GM18508 (cell line): ENCODE measurements at regions not wholly inside any gene's neighbourhood (a gene's known extent, or its start where the extent isn't known, plus 50 kb on each side); places are given as distances from the start of the nearest gene placed in this dataset.
A peak's percentile ranks its signal among the peaks of the same experiment; 100 is the strongest.

Experiments
- ATAC-seq: cut with Tn5 transposase; IDR thresholded peaks from one replicate; pipeline ENCODE4 v1.9.1; 2021; ENCODE audit warnings: moderate number of reproducible peaks; ENCODE audit not compliant: insufficient read depth, unreplicated experiment

GRCh38 chr2:19669126-19669525, 232.7 kb downstream of the TTC32 start:
- ATAC-seq: no peak

DNA sequence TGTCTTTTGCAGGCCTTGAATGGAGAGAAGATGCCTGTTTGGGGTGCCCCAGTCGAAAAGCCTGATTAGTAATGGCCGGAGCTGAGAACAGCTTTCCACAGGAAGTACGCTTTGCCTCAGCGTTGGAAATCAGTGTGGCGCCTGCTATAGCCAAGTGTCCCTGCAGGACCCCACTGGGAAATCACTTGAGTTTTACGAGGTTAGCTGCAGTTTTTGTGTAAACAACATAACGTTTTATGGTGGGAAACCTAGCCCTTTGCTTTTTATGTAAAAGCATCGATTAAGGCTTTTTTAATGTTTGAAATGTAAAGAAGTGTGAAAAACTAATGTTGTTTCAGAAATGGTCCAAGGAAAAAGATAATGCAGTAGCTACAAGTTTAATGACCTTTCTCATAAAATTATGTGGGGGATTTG, 234.2 kb downstream of the TTC32 start:
- ATAC-seq: no peak

DNA sequence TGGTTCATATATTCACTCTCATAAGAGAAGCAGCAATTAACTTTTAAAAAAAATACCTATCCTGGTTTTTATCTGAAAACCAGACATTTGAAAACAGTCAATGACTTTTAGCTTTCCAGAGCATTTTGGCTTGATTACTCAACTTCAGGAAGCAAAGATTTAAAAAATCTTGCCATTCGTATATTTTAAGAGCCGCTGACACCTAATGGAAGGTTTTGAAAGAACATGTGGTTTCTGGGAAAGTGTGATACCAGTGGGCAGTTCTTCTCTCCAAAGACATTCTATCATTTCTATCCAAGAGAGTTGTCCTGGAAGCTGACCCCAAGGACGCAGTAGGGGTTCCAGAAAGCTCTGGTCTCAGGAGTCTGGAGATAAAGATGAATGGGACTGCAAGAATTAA, 234.7 kb downstream of the TTC32 start:
- ATAC-seq: no peak

- no peak for ATAC-seq
These were observed 237.1 kb downstream of the TTC32 start for GRCh38 chr2:19664646-19665045.

- ATAC-seq: no peak
These were observed 242.6 kb downstream of the TTC32 start for GRCh38 chr2:19659024-19659792.

GRCh38 chr2:19656011-19656410, 245.8 kb downstream of the TTC32 start:
- ATAC-seq: no peak

- ATAC-seq: no peak
These were observed 247.3 kb downstream of the TTC32 start for GRCh38 chr2:19654310-19655090.

GRCh38 chr2:19653509-19653908, 248.3 kb downstream of the TTC32 start:
- ATAC-seq: no peak

DNA sequence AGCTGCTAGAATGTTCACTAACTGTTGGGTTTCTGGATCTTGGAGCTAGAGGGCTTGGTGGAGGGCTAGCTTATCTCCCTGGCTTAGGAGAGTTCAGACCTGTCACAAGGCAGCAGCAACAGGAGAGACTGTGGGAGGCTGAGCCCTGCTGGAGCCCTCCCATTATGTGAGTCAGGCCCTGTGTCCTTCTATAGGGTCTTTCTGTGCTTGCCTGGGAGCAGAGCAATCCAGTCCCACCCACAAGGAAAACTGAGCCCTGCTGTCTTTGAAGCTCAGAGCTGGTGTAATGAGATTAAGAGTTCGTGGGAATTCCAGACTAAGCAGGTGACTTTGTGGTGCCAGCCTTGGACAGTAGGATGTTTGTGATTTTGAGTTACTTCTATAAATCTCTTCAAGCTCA, 249.0 kb downstream of the TTC32 start:
- no peak for ATAC-seq

DNA sequence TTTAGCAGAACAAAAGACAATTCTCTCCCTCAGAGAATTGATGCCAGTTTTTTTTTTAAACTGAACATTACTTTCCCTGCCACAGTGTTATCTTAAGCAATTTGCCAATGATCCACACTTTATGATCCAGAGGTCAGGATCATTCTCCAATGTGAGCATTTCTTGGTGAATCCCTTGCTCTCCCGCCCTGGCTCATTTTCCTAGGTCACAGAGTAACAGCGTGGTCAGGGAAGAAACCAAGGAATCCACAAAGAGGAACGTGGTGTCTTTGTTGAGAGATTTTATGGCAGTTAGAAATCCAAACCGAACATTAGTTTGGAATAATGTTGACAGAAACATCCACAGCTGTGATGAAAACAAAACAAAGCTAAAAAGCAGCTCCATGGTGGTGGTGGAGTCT, 250.3 kb downstream of the TTC32 start:
- ATAC-seq: no peak

- ATAC-seq: no peak
These were observed 251.9 kb downstream of the TTC32 start for GRCh38 chr2:19649785-19650380.

DNA sequence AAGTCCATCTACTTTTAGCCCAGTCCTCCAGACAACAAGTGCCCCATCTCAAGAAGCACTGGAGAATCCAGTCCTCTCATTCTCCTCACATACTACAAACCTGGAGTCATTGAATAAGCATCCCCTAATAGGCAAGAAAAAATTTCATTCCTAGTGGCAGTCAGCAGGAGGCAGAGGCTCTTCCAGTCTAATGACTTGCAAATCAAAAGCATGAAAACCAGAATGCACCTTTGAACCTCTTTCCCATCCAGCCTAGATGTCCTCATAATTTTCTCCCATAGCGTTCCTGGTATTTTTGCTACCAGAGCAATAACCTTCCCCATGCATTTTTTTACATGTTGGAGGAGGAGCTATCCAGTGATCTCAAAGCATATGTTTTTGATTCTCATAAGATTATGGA, 252.6 kb downstream of the TTC32 start:
- no peak for ATAC-seq

- no peak for ATAC-seq
These were observed 253.2 kb downstream of the TTC32 start for GRCh38 chr2:19648583-19648982.

DNA sequence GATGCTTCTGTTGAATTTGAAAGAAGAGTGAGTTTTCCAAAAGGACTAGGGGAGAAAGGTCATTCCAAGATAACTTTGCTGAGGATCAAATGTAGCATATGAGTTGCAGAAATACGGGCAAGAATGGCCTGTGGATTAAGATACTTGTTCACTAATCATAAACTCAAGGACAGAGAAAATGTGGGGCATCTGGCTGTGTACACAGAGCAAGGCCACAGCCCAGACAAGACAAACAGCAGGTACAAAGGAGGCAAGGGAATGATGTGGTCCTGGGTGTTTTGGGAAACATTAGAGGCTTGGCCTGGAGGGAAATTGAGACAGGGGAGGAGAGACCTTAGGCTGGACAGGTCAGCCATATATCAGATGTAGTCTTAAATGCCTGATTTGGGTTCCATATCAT, 254.8 kb downstream of the TTC32 start:
- no peak for ATAC-seq

GRCh38 chr2:19644763-19645162, 257.0 kb downstream of the TTC32 start:
- ATAC-seq: no peak

- peak; percentile 41 for ATAC-seq
These were observed 258.7 kb downstream of the TTC32 start for GRCh38 chr2:19643117-19643518.

GRCh38 chr2:19642501-19642900, 259.3 kb downstream of the TTC32 start:
- no peak for ATAC-seq

DNA sequence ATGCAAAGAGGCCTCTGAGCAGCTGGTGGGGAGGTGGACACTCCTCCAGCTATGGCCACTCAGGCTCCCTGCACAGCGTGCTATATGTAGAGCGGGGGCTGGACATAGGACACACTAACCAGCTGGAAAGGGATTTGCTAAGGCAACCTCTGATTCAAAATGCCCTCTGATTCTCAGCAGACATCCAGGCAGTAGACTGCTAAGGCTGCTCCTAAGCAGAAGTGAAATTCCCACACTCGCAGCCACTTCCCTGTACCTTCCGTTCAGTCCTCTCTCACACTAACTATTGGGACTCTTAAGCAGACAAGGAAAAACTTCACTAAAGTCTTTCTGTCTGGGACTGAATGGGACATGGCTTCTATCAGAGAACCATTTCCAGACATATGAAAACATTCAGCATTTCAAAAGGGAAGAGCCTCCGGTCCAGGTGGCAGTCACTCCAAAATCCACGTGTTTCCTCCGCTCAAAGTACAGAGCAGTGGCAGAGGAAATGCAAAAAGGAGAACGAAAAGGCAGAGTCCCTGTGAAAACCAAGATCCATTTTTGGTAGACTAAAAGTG, 265.8 kb downstream of the TTC32 start:
- ATAC-seq: no peak

DNA sequence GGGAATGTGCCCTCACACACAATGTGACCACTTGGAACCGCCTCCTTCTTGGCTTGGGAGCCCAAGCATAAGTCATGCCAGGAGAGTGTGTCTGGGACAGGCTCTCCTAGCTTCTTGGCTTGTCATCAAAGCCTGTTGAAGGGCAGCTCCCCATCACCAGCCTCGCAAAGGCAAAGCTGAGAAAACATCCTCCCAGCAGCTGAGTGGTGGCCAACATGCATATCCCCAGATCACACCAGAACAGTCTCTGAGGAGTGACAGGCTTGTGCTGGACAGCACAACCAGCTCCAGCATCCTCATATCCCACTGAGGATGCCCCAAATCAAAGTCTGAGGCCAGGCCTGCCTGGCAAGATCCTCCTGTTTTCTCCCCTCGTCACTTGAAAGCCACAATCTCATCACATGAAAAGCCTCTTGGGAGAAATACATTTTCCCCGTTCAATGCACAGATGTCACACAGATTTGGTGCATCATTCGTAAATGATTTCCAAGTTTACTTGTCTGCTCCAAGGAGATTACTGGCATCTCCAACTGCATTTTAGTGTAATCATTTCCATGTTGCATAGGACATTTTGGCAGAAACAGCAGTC, 269.3 kb downstream of the TTC32 start:
- ATAC-seq: no peak

GRCh38 chr2:19631871-19632270, 269.9 kb downstream of the TTC32 start:
- ATAC-seq: no peak

DNA sequence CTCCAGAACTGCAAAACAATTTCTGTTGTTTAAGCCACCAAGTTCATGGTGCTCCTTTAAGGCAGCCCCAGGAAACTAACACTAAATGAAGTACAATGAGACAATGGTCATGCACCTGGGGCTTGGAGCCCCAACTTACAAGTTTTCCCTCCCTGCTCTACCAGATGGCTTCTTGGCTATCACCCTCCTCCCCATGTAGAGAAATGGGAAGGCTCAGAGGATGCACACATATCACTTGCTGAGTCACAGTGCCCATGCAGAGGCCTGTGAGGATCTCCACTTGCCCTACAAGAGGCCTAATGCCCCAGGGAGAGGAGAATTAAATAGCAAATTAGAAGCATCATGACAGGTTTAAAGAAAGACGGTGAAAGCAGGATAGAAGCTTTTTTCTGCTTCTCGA, 270.9 kb downstream of the TTC32 start:
- ATAC-seq: no peak
